Vagina (tissue), 2 donors: ENCODE measurements at regions not wholly inside any gene's neighbourhood (a gene's known extent, or its start where the extent isn't known, plus 50 kb on each side); places are given as distances from the start of the nearest gene placed in this dataset.

Experiments
- CTCF ChIP-seq, 3 experiments: fragments of 450-650 bp in 2 of 3; fragments of 200-600 bp in 1 of 3; sonication (generic) in 1 of 3; IDR thresholded peaks; one replicate each; pipeline ENCODE4 v1.5.1; 2017 to 2019; ENCODE audit warnings: antibody characterized with exemption in 3 of 3, mild to moderate bottlenecking in 2 of 3, moderate library complexity in 2 of 3
- POLR2A ChIP-seq, 2 donors: fragments of 450-650 bp; IDR thresholded peaks; one replicate each; pipeline ENCODE4 v1.6.1; 2017; ENCODE audit warnings: antibody characterized with exemption in 2 of 2, mild to moderate bottlenecking in 2 of 2, moderate library complexity in 2 of 2
- POLR2AphosphoS5 ChIP-seq, 2 donors: sonication (generic); formaldehyde crosslinking; IDR thresholded peaks; one replicate each; pipeline ENCODE4 v1.9.0; 2017; ENCODE audit warnings: antibody characterized with exemption in 2 of 2, mild to moderate bottlenecking in 2 of 2, low read depth in 1 of 2; ENCODE audit not compliant: insufficient read depth in 1 of 2

DNA sequence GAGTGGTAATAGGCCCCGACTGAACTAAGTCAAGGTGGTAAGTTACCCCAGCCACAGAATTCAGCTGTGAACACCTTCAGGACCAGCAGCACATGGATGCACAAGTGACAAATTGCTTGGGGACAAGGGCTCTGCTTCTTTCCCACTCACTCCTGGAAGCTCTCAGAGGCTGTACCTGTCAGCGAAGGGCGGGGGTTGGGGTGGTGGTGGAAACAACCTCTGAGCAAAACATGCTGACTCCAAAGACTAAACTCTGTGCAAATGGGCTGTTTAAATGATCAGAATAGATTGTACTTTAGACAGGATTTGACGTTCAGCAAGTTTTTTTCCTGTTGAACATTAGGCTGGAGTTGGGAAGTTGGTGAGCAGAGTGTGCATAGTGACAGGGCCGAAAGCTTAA lies 544.5 kb upstream of the ZNF608 start:
- TF ChIP-seq CTCF (IDR thresholded peaks at IDR 0.05) (no peak), POLR2AphosphoS5 (IDR thresholded peaks at IDR 0.05; ENCODE audit: insufficient read depth in 1 of 2, low read depth in 1 of 2) (no peak), POLR2A (IDR thresholded peaks at IDR 0.05) (no peak)
